ENCODE measurements at regions not wholly inside any gene's neighbourhood (a gene's known extent, or its start where the extent isn't known, plus 50 kb on each side); places are given as distances from the start of the nearest gene placed in this dataset.

DNA sequence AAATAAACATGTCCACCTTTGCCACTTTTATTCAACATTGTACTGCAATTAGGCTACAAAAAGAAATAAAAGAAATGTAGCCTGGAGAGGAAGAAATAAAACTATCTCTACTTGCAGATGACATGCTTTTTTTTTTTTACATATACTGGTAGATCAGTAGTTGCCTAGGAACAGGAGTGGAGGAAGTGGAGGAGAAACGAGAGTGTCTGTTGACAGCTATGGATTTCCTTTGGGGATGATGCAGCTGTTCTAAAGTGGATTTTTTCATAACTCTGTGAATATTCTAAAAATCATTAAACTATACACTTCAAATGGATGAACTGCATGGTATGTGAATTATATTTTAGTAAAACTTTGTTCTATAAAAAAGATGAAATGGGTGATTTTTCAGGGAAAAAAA lies 116.4 kb downstream of the ANAPC4 start:
- TF ChIP-seq POLR2A (IDR thresholded peaks at IDR 0.05) (no peak), EP300 (IDR thresholded peaks at IDR 0.05) (no peak), POLR2AphosphoS5 (IDR thresholded peaks at IDR 0.05) (no peak)
- TF ChIP-seq, protein P1, sequence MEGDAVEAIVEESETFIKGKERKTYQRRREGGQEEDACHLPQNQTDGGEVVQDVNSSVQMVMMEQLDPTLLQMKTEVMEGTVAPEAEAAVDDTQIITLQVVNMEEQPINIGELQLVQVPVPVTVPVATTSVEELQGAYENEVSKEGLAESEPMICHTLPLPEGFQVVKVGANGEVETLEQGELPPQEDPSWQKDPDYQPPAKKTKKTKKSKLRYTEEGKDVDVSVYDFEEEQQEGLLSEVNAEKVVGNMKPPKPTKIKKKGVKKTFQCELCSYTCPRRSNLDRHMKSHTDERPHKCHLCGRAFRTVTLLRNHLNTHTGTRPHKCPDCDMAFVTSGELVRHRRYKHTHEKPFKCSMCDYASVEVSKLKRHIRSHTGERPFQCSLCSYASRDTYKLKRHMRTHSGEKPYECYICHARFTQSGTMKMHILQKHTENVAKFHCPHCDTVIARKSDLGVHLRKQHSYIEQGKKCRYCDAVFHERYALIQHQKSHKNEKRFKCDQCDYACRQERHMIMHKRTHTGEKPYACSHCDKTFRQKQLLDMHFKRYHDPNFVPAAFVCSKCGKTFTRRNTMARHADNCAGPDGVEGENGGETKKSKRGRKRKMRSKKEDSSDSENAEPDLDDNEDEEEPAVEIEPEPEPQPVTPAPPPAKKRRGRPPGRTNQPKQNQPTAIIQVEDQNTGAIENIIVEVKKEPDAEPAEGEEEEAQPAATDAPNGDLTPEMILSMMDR (IDR thresholded peaks at IDR 0.05), result no peak

Measured in upper lobe of left lung (tissue), 4 donors.